HepG2 (cell line): ENCODE measurements at regions not wholly inside any gene's neighbourhood (a gene's known extent, or its start where the extent isn't known, plus 50 kb on each side); places are given as distances from the start of the nearest gene placed in this dataset.
"Not testable (repeated sequence)": the region's sequence is repeated elsewhere in the genome, so short reads cannot be mapped to it uniquely, and the experiment has no call there.

Experiments
- EP300 ChIP-seq, 3 experiments: sonication (generic) in 1 of 3; formaldehyde crosslinking in 1 of 3; IDR thresholded peaks; 2 replicates each; pipeline versions ENCODE4 v1.5.1 to v1.6.1; 2011 to 2020; ENCODE audit warnings: low read depth in 2 of 3, low read length in 2 of 3, borderline replicate concordance in 1 of 3, improper control_type of control experiment in 1 of 3, mild to moderate bottlenecking in 1 of 3, missing genetic modification reagents in 1 of 3, moderate library complexity in 1 of 3
- FOXK1 ChIP-seq: sonication (generic); formaldehyde crosslinking; IDR thresholded peaks from 2 replicates; pipeline ENCODE4 v1.4.0; 2020; ENCODE audit warnings: low read depth, missing genetic modification reagents, borderline replicate concordance
- GATAD2A ChIP-seq: IDR thresholded peaks from 2 replicates; pipeline ENCODE4 v1.6.1; 2016
- GFI1 ChIP-seq: sonication (generic); formaldehyde crosslinking; IDR thresholded peaks from 2 replicates; pipeline ENCODE4 v1.5.0; 2020; ENCODE audit warnings: missing genetic modification reagents, mild to moderate bottlenecking, borderline replicate concordance
- HDAC1 ChIP-seq: sonication (generic); formaldehyde crosslinking; IDR thresholded peaks from 2 replicates; pipeline ENCODE4 v1.5.1; 2020; ENCODE audit warnings: mild to moderate bottlenecking, missing genetic modification reagents
- HDAC2 ChIP-seq: sonication (generic); formaldehyde crosslinking; IDR thresholded peaks from 2 replicates; pipeline ENCODE4 v1.4.0; 2020; ENCODE audit warnings: missing genetic modification reagents
- MED1 ChIP-seq: sonication (generic); formaldehyde crosslinking; IDR thresholded peaks from 2 replicates; pipeline ENCODE4 v1.4.0; 2020; ENCODE audit warnings: missing genetic modification reagents
- MIXL1 ChIP-seq: IDR thresholded peaks from 2 replicates; pipeline ENCODE4 v1.6.1; 2016
- NR2F6 ChIP-seq, 2 experiments: IDR thresholded peaks; 2 replicates each; pipeline ENCODE4 v1.6.1; 2016; ENCODE audit warnings: antibody characterized with exemption in 1 of 2, mild to moderate bottlenecking in 1 of 2
- PHF21A ChIP-seq: sonication (generic); formaldehyde crosslinking; IDR thresholded peaks from 2 replicates; pipeline ENCODE4 v1.5.0; 2020; ENCODE audit warnings: mild to moderate bottlenecking, missing genetic modification reagents
- SALL1 ChIP-seq: sonication (generic); formaldehyde crosslinking; IDR thresholded peaks from 2 replicates; pipeline ENCODE4 v1.8.0; 2022; ENCODE audit warnings: mild to moderate bottlenecking, missing genetic modification reagents
- SAP130 ChIP-seq: IDR thresholded peaks from 2 replicates; pipeline ENCODE4 v1.6.1; 2016; ENCODE audit warnings: low read depth
- SOX6 ChIP-seq, 2 experiments: fragments of 450-650 bp in 1 of 2; sonication (generic) in 1 of 2; formaldehyde crosslinking in 1 of 2; IDR thresholded peaks; 2 replicates each; pipeline versions ENCODE4 v1.4.0 to v1.6.1; 2017 to 2020; ENCODE audit warnings: antibody characterized with exemption in 1 of 2, mild to moderate bottlenecking in 1 of 2, missing genetic modification reagents in 1 of 2
- YEATS4 ChIP-seq: sonication (generic); formaldehyde crosslinking; IDR thresholded peaks from 2 replicates; pipeline ENCODE4 v1.4.0; 2020; ENCODE audit warnings: missing genetic modification reagents, borderline replicate concordance
- TF ChIP-seq, protein P1 (sequence below): sonication (generic); formaldehyde crosslinking; IDR thresholded peaks from 2 replicates; pipeline ENCODE4 v1.4.0; 2020; ENCODE audit warnings: missing genetic modification reagents
- TF ChIP-seq, protein P2 (sequence below): IDR thresholded peaks from 2 replicates; pipeline ENCODE4 v1.6.1; 2016; ENCODE audit warnings: missing genetic modification reagents, missing compliant biosample characterization
- TF ChIP-seq, protein P3 (sequence below): sonication (generic); formaldehyde crosslinking; IDR thresholded peaks from 2 replicates; pipeline ENCODE4 v1.5.0; 2020; ENCODE audit warnings: missing genetic modification reagents
- TF ChIP-seq, protein P4 (sequence below): sonication (generic); formaldehyde crosslinking; IDR thresholded peaks from 2 replicates; pipeline ENCODE4 v1.4.0; 2020; ENCODE audit warnings: missing genetic modification reagents
- TF ChIP-seq, protein P5 (sequence below): sonication (generic); formaldehyde crosslinking; conservative IDR thresholded peaks from 2 replicates; pipeline ENCODE4 v1.4.0; 2020; ENCODE audit warnings: mild to moderate bottlenecking, missing genetic modification reagents, moderate library complexity

DNA sequence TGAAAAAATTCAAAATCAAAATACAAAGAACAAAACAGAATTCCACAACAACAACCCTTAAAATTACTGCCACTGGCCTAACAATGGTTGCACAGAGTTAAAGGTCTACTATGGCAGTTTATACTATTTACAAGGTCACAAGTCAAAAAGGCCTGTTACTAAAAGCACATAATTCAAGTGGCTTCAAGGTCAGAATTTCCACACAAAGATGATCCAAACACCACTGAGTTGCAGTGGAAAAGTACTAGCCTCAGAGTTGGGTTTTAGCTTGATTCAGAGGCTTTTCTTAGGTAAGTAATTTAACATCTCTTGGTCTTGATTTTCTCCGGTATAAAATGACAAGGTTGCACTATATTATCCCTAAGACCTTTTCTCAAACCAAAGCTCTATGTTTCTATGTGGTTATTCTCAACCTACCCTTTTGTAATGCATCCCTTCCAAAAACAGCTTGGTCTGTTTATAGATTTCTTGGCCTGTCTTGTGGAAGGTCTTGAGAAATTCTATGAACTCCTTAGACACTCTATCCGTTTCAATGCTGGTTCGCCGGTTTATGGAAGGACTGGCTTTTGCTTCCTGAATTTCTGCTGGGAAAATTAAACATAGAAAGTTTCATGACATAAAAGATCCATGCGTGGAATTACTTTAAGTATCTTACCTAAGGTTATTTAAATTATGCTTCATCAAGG is 69.5 kb downstream of the MDH2 start (continued):
- TF ChIP-seq, protein P1, sequence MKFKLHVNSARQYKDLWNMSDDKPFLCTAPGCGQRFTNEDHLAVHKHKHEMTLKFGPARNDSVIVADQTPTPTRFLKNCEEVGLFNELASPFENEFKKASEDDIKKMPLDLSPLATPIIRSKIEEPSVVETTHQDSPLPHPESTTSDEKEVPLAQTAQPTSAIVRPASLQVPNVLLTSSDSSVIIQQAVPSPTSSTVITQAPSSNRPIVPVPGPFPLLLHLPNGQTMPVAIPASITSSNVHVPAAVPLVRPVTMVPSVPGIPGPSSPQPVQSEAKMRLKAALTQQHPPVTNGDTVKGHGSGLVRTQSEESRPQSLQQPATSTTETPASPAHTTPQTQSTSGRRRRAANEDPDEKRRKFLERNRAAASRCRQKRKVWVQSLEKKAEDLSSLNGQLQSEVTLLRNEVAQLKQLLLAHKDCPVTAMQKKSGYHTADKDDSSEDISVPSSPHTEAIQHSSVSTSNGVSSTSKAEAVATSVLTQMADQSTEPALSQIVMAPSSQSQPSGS (CRISPR knock-in tag): 0 out of 2 replicates have a peak, but pooled peaks have one; percentile 21
- TF ChIP-seq, protein P2, sequence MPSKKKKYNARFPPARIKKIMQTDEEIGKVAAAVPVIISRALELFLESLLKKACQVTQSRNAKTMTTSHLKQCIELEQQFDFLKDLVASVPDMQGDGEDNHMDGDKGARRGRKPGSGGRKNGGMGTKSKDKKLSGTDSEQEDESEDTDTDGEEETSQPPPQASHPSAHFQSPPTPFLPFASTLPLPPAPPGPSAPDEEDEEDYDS (CRISPR knock-in tag): peak; percentile 63
- TF ChIP-seq MIXL1 (CRISPR knock-in tag) (peak; percentile 48; the same call in 1 of the 2 replicates), PHF21A (CRISPR knock-in tag) (0 out of 2 replicates have a peak, but pooled peaks have one; percentile 42), GFI1 (CRISPR knock-in tag) (0 out of 2 replicates have a peak, but pooled peaks have one; percentile 33), SALL1 (CRISPR knock-in tag) (peak; percentile 46; the same call in 1 of the 2 replicates), EP300 (IDR thresholded peaks at IDR 0.05; ENCODE audit: low read depth in 2 of 2, low read length in 2 of 2) (peak in 1 of 2 experiments; percentile 83; a peak in 2 of 4 replicates), HDAC1 (peak; percentile 52; the same call in 1 of the 2 replicates), YEATS4 (CRISPR knock-in tag) (0 out of 2 replicates have a peak, but pooled peaks have one; percentile 12), SAP130 (CRISPR knock-in tag) (peak; percentile 76), MED1 (CRISPR knock-in tag) (peak; percentile 85), NR2F6 (IDR thresholded peaks at IDR 0.05) (peak; percentile 87), NR2F6 (CRISPR knock-in tag; IDR thresholded peaks at IDR 0.05) (peak; percentile 88), GATAD2A (CRISPR knock-in tag) (peak; percentile 85), SOX6 (CRISPR knock-in tag; IDR thresholded peaks at IDR 0.05) (peak; percentile 92), FOXK1 (CRISPR knock-in tag) (0 out of 2 replicates have a peak, but pooled peaks have one; percentile 34), HDAC2 (peak; percentile 56; the same call in 1 of the 2 replicates)
- TF ChIP-seq, protein P3, sequence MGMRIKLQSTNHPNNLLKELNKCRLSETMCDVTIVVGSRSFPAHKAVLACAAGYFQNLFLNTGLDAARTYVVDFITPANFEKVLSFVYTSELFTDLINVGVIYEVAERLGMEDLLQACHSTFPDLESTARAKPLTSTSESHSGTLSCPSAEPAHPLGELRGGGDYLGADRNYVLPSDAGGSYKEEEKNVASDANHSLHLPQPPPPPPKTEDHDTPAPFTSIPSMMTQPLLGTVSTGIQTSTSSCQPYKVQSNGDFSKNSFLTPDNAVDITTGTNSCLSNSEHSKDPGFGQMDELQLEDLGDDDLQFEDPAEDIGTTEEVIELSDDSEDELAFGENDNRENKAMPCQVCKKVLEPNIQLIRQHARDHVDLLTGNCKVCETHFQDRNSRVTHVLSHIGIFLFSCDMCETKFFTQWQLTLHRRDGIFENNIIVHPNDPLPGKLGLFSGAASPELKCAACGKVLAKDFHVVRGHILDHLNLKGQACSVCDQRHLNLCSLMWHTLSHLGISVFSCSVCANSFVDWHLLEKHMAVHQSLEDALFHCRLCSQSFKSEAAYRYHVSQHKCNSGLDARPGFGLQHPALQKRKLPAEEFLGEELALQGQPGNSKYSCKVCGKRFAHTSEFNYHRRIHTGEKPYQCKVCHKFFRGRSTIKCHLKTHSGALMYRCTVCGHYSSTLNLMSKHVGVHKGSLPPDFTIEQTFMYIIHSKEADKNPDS (CRISPR knock-in tag): 0 out of 2 replicates have a peak, but pooled peaks have one; percentile 34
- TF ChIP-seq EP300 (CRISPR knock-in tag; IDR thresholded peaks at IDR 0.05; ENCODE audit: borderline replicate concordance); SOX6 (IDR thresholded peaks at IDR 0.05): not testable (repeated sequence)
- TF ChIP-seq, protein P4, sequence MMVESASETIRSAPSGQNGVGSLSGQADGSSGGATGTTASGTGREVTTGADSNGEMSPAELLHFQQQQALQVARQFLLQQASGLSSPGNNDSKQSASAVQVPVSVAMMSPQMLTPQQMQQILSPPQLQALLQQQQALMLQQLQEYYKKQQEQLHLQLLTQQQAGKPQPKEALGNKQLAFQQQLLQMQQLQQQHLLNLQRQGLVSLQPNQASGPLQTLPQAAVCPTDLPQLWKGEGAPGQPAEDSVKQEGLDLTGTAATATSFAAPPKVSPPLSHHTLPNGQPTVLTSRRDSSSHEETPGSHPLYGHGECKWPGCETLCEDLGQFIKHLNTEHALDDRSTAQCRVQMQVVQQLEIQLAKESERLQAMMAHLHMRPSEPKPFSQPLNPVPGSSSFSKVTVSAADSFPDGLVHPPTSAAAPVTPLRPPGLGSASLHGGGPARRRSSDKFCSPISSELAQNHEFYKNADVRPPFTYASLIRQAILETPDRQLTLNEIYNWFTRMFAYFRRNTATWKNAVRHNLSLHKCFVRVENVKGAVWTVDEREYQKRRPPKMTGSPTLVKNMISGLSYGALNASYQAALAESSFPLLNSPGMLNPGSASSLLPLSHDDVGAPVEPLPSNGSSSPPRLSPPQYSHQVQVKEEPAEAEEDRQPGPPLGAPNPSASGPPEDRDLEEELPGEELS: peak; percentile 89
- TF ChIP-seq, protein P5, sequence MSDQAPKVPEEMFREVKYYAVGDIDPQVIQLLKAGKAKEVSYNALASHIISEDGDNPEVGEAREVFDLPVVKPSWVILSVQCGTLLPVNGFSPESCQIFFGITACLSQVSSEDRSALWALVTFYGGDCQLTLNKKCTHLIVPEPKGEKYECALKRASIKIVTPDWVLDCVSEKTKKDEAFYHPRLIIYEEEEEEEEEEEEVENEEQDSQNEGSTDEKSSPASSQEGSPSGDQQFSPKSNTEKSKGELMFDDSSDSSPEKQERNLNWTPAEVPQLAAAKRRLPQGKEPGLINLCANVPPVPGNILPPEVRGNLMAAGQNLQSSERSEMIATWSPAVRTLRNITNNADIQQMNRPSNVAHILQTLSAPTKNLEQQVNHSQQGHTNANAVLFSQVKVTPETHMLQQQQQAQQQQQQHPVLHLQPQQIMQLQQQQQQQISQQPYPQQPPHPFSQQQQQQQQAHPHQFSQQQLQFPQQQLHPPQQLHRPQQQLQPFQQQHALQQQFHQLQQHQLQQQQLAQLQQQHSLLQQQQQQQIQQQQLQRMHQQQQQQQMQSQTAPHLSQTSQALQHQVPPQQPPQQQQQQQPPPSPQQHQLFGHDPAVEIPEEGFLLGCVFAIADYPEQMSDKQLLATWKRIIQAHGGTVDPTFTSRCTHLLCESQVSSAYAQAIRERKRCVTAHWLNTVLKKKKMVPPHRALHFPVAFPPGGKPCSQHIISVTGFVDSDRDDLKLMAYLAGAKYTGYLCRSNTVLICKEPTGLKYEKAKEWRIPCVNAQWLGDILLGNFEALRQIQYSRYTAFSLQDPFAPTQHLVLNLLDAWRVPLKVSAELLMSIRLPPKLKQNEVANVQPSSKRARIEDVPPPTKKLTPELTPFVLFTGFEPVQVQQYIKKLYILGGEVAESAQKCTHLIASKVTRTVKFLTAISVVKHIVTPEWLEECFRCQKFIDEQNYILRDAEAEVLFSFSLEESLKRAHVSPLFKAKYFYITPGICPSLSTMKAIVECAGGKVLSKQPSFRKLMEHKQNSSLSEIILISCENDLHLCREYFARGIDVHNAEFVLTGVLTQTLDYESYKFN (CRISPR knock-in tag): peak; percentile 88
